GM18526 (cell line): ENCODE measurements at regions not wholly inside any gene's neighbourhood (a gene's known extent, or its start where the extent isn't known, plus 50 kb on each side); places are given as distances from the start of the nearest gene placed in this dataset.

Source experiments
- POLR2A ChIP-seq: IDR thresholded peaks from 3 replicates; pipeline ENCODE4 v1.6.1; 2011; ENCODE audit not compliant: insufficient read length; ENCODE audit errors: extremely low read depth

- TF ChIP-seq POLR2A, result no peak
Observed at GRCh38 chr3:72262736-72263135, 477.8 kb upstream of the PROK2 start.

DNA sequence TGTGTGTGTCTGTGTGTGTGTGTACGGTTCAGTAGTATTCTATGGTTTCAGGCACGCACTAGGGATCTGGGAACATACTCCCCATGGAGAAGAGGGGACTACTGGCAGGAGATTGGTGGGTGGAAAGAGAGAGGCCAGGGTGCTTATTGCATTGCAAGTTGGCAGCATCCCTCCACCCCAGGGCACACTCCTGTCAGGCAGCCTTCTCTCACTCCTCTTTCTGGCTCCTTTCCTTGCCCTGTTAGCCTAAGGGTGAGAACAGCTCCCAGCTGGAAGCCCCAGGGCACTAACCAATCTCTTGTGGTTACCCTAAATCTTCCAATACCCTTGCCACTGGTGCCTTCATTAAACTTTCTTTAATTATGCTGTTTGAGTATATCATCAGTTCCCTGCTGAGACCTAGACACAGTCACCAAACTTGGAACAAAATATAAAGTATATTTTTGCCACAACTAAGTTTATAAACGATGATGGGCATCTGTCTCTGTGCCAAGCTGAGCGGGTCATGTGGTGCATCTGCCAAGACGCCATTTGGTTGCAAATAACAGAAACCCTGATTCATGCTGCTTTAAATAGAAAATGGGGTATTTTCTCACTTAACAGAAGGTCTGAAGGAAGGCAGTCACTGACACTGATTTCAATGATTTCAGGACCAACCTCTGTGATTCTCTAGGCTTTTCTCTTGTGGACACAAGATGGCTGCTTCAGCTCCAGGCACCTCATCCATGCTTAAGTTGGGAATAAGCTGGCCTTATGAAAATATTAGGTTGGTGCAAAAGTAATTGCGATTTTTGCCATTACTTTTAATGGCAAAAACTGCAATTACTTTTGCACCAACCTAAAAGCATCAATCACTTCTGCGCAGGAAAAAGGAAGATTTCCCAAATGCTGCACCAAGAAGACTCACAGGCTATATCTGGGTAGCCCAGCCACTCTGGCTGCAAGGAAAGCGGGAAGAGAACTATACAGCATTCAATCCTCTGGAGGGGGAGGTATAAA is 476.9 kb upstream of the PROK2 start:
- no peak for TF ChIP-seq POLR2A

DNA sequence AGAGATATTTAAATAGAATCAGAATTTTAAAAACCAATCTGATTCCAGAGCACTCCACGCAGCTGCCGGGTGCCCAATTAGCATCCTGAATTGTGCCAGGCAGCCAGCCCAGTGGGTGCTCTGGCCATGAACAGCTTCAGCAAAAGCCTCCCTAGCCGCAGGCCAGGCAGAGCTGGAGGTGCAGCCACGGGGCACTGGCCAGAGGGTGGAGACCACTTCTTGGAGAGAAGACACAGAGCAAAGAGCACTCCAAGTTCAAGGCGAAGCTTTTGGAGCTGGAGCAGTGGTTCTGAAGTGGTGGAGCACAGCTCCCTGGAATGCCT is 475.6 kb upstream of the PROK2 start:
- no peak for TF ChIP-seq POLR2A

- TF ChIP-seq POLR2A, result no peak
Observed at GRCh38 chr3:72259755-72260587, 475.0 kb upstream of the PROK2 start.

GRCh38 chr3:72258361-72259141 is 473.6 kb upstream of the PROK2 start:
- no peak for TF ChIP-seq POLR2A

- TF ChIP-seq POLR2A, result no peak
Observed at GRCh38 chr3:72257738-72258137, 472.8 kb upstream of the PROK2 start.

DNA sequence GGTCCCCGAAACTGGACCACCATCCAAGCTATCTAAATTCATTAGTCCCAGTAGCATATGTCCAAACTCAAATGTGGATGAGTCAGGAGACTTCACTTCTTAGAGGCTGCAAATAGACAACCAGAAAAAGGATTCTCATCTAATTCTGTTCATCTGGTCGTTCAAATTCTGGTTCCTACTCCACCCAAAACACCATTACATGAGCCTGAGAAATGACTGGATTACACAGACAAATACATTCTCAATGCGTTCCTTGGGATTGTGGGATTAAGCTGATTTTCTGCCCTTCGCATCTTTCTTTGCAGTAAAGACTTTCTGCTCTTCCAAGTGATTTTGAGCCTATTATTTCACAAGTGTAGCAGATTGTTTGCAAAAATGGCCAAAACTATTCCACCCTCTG is 472.3 kb upstream of the PROK2 start:
- TF ChIP-seq POLR2A, result no peak

DNA sequence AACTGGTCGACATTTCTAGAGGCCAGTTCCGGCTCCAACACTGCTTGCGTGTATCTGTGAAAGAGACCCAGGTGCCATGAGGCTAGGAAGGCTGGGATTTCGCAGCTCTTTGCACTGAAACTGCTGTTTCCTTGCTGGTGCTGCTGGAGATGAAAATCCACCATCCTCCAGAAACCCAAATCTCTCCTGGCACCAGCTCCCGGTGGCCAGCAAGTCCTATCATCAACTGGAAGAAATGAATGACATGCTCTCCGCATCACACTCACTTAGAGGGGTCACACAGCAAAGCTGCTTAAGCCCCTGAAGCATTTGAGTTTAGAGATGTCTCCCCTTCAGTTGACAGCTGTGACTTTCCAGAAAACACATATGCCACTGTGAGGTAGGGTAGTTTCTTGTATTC is 471.8 kb upstream of the PROK2 start:
- TF ChIP-seq POLR2A, result no peak

DNA sequence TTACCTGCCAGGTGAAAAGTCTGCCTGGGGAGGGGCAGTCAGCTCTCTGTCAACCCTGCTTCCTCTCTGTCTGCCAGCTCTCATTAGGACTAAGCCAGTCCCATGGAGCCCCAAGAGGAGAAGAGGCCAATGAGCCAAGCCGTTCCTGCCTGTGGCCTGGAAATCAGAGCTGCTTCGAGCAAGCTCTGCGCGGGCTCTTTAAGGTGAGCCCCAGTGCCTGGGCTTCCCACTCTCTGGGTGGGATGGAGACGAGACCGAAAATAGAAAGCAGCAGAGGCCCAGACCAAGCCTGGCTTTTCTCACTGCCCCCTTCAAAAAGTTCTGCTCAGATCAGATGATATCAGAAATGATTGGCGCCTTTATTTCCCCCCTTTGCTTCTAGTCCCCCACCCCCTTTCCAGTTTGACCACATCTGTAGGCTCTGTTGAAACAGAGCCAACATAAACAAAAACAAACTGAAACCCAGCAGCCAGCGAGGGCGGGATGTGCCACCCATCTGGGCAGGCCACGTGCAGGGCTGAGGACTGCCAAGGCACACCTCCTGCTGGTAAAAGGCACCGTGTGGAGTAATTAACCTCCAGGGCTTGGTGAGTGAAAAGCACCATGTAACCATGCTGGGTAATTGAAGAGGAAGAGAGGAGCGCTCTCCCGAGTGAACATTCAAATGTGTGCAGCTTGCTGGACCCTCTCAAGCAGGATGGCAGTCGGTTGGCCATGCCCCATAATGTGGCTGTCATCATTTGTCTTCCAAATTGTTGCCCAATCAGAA is 471.0 kb upstream of the PROK2 start:
- TF ChIP-seq POLR2A, result no peak

DNA sequence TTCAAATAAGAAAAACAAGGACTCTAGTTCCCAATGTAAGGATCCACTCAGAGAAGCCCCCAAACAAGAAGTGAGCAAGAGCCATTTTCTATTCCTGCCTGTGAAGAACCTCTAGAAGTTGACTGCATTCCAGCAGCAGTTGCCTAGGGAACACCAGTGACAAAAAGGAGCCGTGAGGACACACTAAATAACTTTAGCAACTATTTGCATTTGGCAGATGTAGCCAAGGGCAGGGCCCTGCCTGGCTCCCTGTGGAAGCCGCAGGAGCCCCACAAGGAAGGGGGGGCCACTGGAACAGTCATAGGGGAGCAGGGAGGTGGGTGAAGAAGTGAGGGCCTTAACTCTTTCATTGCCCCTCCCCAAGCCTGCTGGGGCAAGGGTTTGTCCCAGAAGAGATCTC is 470.2 kb upstream of the PROK2 start:
- TF ChIP-seq POLR2A, result no peak

DNA sequence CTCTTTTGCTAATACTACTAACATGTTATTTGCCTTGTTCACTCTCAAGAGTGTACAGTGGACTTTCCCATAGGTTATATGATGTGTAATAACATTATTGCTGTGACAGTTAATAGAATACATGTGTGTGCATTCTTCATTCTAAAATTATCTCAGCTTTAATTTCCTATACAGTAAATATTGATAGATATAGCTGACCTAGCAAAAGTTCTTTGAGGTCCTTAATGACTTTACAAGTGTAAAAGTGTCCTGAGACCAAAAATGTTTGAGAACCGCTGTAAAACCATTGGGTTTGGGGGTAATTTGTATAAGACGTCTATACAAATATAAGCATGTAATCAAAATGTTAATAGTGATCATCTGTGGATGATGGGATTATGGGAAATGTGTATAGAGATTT is 469.5 kb upstream of the PROK2 start:
- no peak for TF ChIP-seq POLR2A

DNA sequence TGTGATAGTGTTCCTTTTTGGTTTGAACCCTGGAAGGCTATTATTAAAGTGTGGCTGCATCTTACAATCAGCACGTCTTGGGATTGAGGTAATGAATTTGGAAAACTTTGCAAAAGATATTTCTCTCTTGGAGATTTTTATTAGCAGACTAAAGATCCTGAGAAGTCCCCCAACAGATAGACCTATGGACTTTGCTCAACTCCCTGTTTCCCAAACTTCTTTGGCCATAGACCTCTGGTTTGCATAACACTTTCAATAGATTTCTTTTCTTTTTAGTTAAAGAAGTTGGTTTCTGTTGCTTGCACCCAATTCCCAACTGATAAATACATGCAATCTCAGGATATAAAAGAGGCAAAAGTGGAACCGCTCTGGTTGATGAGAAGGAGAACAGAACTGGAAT is 465.8 kb upstream of the PROK2 start:
- no peak for TF ChIP-seq POLR2A

DNA sequence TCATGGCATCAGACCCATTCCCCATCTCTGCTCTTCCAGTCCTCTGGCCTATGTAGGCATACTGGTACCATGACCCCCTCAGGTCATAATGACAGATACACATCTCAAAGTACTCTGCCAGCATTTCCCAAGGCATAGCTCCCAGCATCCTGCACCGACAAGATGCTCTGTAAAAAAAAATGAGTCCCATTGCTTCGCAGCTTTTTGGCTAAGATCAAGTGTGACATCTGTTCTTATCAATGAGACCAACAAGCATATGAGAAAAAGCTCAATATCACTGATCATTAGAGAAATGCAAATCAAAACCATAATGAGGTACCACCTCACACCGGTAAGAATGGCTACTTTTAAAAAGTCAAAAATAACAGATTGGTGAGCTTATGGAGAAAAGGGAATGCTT is 463.9 kb upstream of the PROK2 start:
- no peak for TF ChIP-seq POLR2A

GRCh38 chr3:72248389-72248761 is 463.4 kb upstream of the PROK2 start:
- TF ChIP-seq POLR2A, result no peak
